Kidney (tissue), 13 donors: ENCODE measurements at regions not wholly inside any gene's neighbourhood (a gene's known extent, or its start where the extent isn't known, plus 50 kb on each side); places are given as distances from the start of the nearest gene placed in this dataset.

Experiments used
- DNase-seq, 5 donors: peaks; one replicate each; pipeline ENCODE4 v3.0.0-alpha.2; 2013 to 2020
- FAIRE-seq: peaks from 2 replicates; lab custom pipeline; 2012; peaks lifted over from hg19 to GRCh38; lab: Jason Lieb, UNC
- H3K27ac ChIP-seq, 2 donors: one replicate each; pipeline ENCODE4 v1.7.0; 2013; ENCODE audit warnings: low read depth in 2 of 2, low read length in 2 of 2, inconsistent platforms in 1 of 2
- H3K27me3 ChIP-seq: one replicate; pipeline ENCODE4 v1.7.1; 2013; ENCODE audit warnings: low read length, inconsistent platforms; ENCODE audit not compliant: control insufficient read depth, insufficient read depth
- H3K36me3 ChIP-seq, 3 donors: one replicate each; pipeline versions ENCODE4 v1.7.0 to v1.7.1; 2013; ENCODE audit warnings: low read length in 3 of 3, control low read depth in 1 of 3, inconsistent platforms in 1 of 3; ENCODE audit not compliant: insufficient read depth in 3 of 3, control insufficient read depth in 2 of 3
- H3K4me1 ChIP-seq, 3 donors: one replicate each; pipeline versions ENCODE4 v1.7.0 to v1.7.1; 2013; ENCODE audit warnings: low read length in 3 of 3, inconsistent platforms in 1 of 3, low read depth in 1 of 3; ENCODE audit not compliant: control insufficient read depth in 2 of 3, insufficient read depth in 2 of 3
- H3K4me3 ChIP-seq, 3 donors: one replicate each; pipeline versions ENCODE4 v1.7.0 to v1.8.1; 2013; ENCODE audit warnings: low read length in 3 of 3, control low read depth in 1 of 3, inconsistent platforms in 1 of 3
- H3K9ac ChIP-seq, 3 donors: one replicate each; pipeline versions ENCODE4 v1.7.0 to v1.7.1; 2013; ENCODE audit warnings: low read length in 3 of 3, control low read depth in 1 of 3, inconsistent platforms in 1 of 3
- H3K9me3 ChIP-seq, 3 donors: one replicate each; pipeline versions ENCODE4 v1.7.0 to v1.7.1; 2013; ENCODE audit warnings: low read length in 3 of 3, control low read depth in 1 of 3, inconsistent platforms in 1 of 3; ENCODE audit not compliant: control insufficient read depth in 2 of 3, insufficient read depth in 1 of 3
- CTCF ChIP-seq: IDR thresholded peaks from 3 replicates; pipeline ENCODE4 v1.5.1; 2012; ENCODE audit warnings: mild to moderate bottlenecking, moderate library complexity, borderline replicate concordance; ENCODE audit not compliant: insufficient read depth; ENCODE audit errors: extremely low read depth
- intact Hi-C: fragments of 100-400 bp; cut with DNase I; formaldehyde crosslinking; loops from one replicate; pipeline ENCODE4 v1.11.1; 2022
- donor health status: control.
- donor health status: control.
- donor health status: control.
- donor health status: control.
- donor health status: control.
- donor health status: DM: yes; HTN: yes; CAD: no.
- donor health status: Normal renal cell carcinoma (clear cell type).

GRCh38 chr2:8259106-8259840 is 422.6 kb upstream of the ID2 start:
- no peak for TF ChIP-seq CTCF
- no peak for FAIRE-seq
- no peaks in the 10 kb centered on the region for H3K9me3 ChIP-seq
- H3K27ac ChIP-seq, result no peak overlapping the region
- DNase-seq, result no peak
- intact Hi-C loops, result no loop called here
- no peaks in the 10 kb centered on the region for H3K36me3 ChIP-seq
- no peak overlapping the region for H3K9ac ChIP-seq
- no peaks in the 10 kb centered on the region for H3K4me1 ChIP-seq
- H3K27me3 ChIP-seq, result no peaks in the 10 kb centered on the region
- H3K4me3 ChIP-seq, result no peak overlapping the region

GRCh38 chr2:8259841-8260178 is 422.0 kb upstream of the ID2 start:
- Histone ChIP-seq H3K4me3 (no peak overlapping the region), H3K4me1 (no peaks in the 10 kb centered on the region), H3K27me3 (no peaks in the 10 kb centered on the region), H3K9me3 (no peaks in the 10 kb centered on the region), H3K27ac (no peak overlapping the region), H3K36me3 (no peaks in the 10 kb centered on the region), H3K9ac (no peak overlapping the region)
- no peak for DNase-seq
- no peak for FAIRE-seq
- intact Hi-C loops, result no loop called here
- no peak for TF ChIP-seq CTCF

GRCh38 chr2:8260213-8260612 is 421.6 kb upstream of the ID2 start:
- FAIRE-seq, result no peak
- Histone ChIP-seq H3K36me3 (no peaks in the 10 kb centered on the region), H3K27me3 (no peaks in the 10 kb centered on the region), H3K9me3 (no peaks in the 10 kb centered on the region), H3K27ac (no peak overlapping the region), H3K9ac (no peak overlapping the region), H3K4me1 (no peaks in the 10 kb centered on the region), H3K4me3 (no peak overlapping the region)
- TF ChIP-seq CTCF, result no peak
- intact Hi-C loops, result no loop called here
- no peak for DNase-seq

- intact Hi-C loops, result no loop called here
- FAIRE-seq, result no peak
- H3K36me3 ChIP-seq, result no peaks in the 10 kb centered on the region
Observed at GRCh38 chr2:8263901-8264300, 418.0 kb upstream of the ID2 start.

More at GRCh38 chr2:8263901-8264300, 418.0 kb upstream of the ID2 start:
- Histone ChIP-seq H3K4me3 (no peak overlapping the region), H3K27me3 (no peaks in the 10 kb centered on the region), H3K9ac (no peak overlapping the region), H3K27ac (no peak overlapping the region), H3K9me3 (no peaks in the 10 kb centered on the region), H3K4me1 (no peaks in the 10 kb centered on the region)
- no peak for TF ChIP-seq CTCF
- DNase-seq, result no peak
